GM12891 (cell line): ENCODE measurements at regions not wholly inside any gene's neighbourhood (a gene's known extent, or its start where the extent isn't known, plus 50 kb on each side); places are given as distances from the start of the nearest gene placed in this dataset.

Experiments used
- PAX5 ChIP-seq: IDR thresholded peaks from 2 replicates; pipeline ENCODE4 v1.6.1; 2011; ENCODE audit warnings: low read length, moderate library complexity, mild to moderate bottlenecking; ENCODE audit not compliant: insufficient read depth, severe bottlenecking
- POLR2A ChIP-seq: IDR thresholded peaks from 2 replicates; pipeline ENCODE4 v1.6.1; 2011; ENCODE audit warnings: low read depth, low read length, control low read depth
- POLR2AphosphoS5 ChIP-seq: IDR thresholded peaks from 2 replicates; pipeline ENCODE4 v1.6.1; 2011; ENCODE audit warnings: low read depth, low read length, control low read depth
- POU2F2 ChIP-seq: IDR thresholded peaks from 2 replicates; pipeline ENCODE4 v1.6.1; 2011; ENCODE audit warnings: low read depth, mild to moderate bottlenecking, control low read depth, low read length, moderate library complexity
- SPI1 ChIP-seq: IDR thresholded peaks from 2 replicates; pipeline ENCODE4 v1.6.1; 2011; ENCODE audit warnings: low read depth, low read length, control low read depth
- TAF1 ChIP-seq: IDR thresholded peaks from 2 replicates; pipeline ENCODE4 v1.6.1; 2011; ENCODE audit warnings: low read depth, low read length, control low read depth

GRCh38 chr9:2489838-2490314 is 131.7 kb upstream of the VLDLR start:
- TF ChIP-seq SPI1 (no peak), POLR2AphosphoS5 (no peak), TAF1 (no peak), POLR2A (no peak), POU2F2 (no peak), PAX5 (no peak)
